ENCODE measurements at regions not wholly inside any gene's neighbourhood (a gene's known extent, or its start where the extent isn't known, plus 50 kb on each side); places are given as distances from the start of the nearest gene placed in this dataset.

DNA sequence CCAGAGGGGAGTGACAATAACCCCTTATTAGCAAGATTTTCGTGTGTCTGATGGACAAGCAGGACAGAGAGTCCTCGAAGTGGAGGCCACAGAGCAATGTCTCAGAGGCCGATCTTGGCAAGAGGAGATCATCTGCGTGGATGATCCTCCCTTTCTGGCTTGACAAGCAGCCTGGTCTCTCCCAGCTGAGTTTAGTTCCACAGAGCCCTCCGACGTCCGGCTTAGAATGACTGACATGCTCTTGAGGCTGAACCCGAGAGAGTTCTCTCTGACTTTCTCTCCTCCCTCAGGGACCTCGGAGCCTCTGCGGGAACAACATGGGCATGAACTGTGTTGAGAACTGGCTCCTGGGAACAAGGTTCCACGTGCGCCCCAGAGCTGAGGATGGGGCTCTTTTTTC lies 180.7 kb upstream of the PFKP start:
- DNase-seq, result no peak
- Histone ChIP-seq H3K4me2 (ENCODE audit: insufficient read depth, insufficient read length, low read length) (no peak overlapping the region), H2AFZ (ENCODE audit: low read length) (no peak overlapping the region), H3K79me2 (ENCODE audit: insufficient read depth, low read length) (no peaks in the 10 kb centered on the region), H3K23me2 (ENCODE audit: insufficient read length, low read depth, low read length, poor library complexity, severe bottlenecking) (no peaks in the 10 kb centered on the region), H2BK20ac (ENCODE audit: low read depth, low read length, poor library complexity, severe bottlenecking) (no peak overlapping the region), H3K18ac (ENCODE audit: insufficient read length, low read depth, low read length) (no peak overlapping the region), H3K23ac (ENCODE audit: insufficient read length, low read depth, low read length) (no peak overlapping the region), H3K4ac (ENCODE audit: low read depth, low read length) (no peak overlapping the region), H2BK120ac (ENCODE audit: low read depth, low read length, poor library complexity, severe bottlenecking) (no peak overlapping the region), H3K9ac (ENCODE audit: extremely low read depth, insufficient read length, low read length) (no peak overlapping the region), H4K5ac (ENCODE audit: insufficient read length, low read depth, low read length) (no peak overlapping the region), H3K4me1 (ENCODE audit: insufficient read depth, low read length) (no peaks in the 10 kb centered on the region), H2BK5ac (ENCODE audit: insufficient read length, low read length) (no peak overlapping the region), H4K8ac (replicated peaks; ENCODE audit: insufficient read length, low read depth, low read length) (no peak overlapping the region), H2AK5ac (ENCODE audit: insufficient read length, low read length) (no peak overlapping the region), H2BK12ac (ENCODE audit: insufficient read length, low read depth, low read length) (no peak overlapping the region), H3K9me3 (ENCODE audit: control insufficient read depth, low read depth, low read length) (no peaks in the 10 kb centered on the region), H3K79me1 (ENCODE audit: insufficient read depth, low read depth, low read length, poor library complexity, severe bottlenecking) (no peaks in the 10 kb centered on the region), H3K14ac (ENCODE audit: insufficient read depth, low read length) (no peak overlapping the region; the same call in 1 of the 2 replicates), H3K27ac (ENCODE audit: insufficient read length, low read depth, low read length) (no peak overlapping the region), H4K20me1 (ENCODE audit: control insufficient read depth, insufficient read depth, insufficient read length) (no peaks in the 10 kb centered on the region), H4K91ac (ENCODE audit: insufficient read length, low read depth, low read length) (no peak overlapping the region), H3K56ac (ENCODE audit: insufficient read length, low read depth, low read length) (no peak overlapping the region), H2BK15ac (ENCODE audit: low read depth, low read length) (no peak overlapping the region), H3K27me3 (ENCODE audit: insufficient read depth, low read length) (no peaks in the 10 kb centered on the region), H3T11ph (ENCODE audit: low read length) (no peak overlapping the region)
- no peak overlapping the region for H3K27ac Mint-ChIP-seq
- H3K4me1 Mint-ChIP-seq, result no peaks in the 10 kb centered on the region
- H3K36me3 Mint-ChIP-seq (ENCODE audit: insufficient read depth in 1 of 3, low read depth in 3 of 3), result no peaks in the 10 kb centered on the region
- TF ChIP-seq, protein P1, sequence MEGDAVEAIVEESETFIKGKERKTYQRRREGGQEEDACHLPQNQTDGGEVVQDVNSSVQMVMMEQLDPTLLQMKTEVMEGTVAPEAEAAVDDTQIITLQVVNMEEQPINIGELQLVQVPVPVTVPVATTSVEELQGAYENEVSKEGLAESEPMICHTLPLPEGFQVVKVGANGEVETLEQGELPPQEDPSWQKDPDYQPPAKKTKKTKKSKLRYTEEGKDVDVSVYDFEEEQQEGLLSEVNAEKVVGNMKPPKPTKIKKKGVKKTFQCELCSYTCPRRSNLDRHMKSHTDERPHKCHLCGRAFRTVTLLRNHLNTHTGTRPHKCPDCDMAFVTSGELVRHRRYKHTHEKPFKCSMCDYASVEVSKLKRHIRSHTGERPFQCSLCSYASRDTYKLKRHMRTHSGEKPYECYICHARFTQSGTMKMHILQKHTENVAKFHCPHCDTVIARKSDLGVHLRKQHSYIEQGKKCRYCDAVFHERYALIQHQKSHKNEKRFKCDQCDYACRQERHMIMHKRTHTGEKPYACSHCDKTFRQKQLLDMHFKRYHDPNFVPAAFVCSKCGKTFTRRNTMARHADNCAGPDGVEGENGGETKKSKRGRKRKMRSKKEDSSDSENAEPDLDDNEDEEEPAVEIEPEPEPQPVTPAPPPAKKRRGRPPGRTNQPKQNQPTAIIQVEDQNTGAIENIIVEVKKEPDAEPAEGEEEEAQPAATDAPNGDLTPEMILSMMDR (conservative IDR thresholded peaks at IDR 0.05), result no peak
- H3K27me3 Mint-ChIP-seq (ENCODE audit: low read depth), result peaks cover 2% of the 10 kb centered on the region; the same call in 1 of the 2 replicates
- H3K9me3 Mint-ChIP-seq, result peaks cover 0 to 4% of the 10 kb centered on the region in 2 experiments; a peak in 2 of 5 replicates
- H3K4me3 Mint-ChIP-seq, result no peak overlapping the region
- WGBS (ENCODE audit: extremely low coverage, insufficient read length, low lambda C conversion rate), result no CpG with 5 or more reads among the region's 12 CpGs
